Activated CD8-positive, alpha-beta memory T cell treated with anti-CD3 and anti-CD28 coated beads, Interleukin-2, amount 10 ng/mL, durations not matched to agents 7 days and 5 days (primary cell): ENCODE measurements at regions not wholly inside any gene's neighbourhood (a gene's known extent, or its start where the extent isn't known, plus 50 kb on each side); places are given as distances from the start of the nearest gene placed in this dataset.

Experiments used
- ATAC-seq: fragments of 150-1000 bp; cut with Tn5 transposase; one replicate; pipeline ENCODE4 v1.10.0; 2021; ENCODE audit warnings: moderate library complexity
- CTCF ChIA-PET: fragments of 350-600 bp; sonication (Branson Sonifier 250); formaldehyde crosslinking; loops from one replicate; lab custom pipeline; 2021; ENCODE audit warnings: antibody characterized with exemption; lab: Charles Lee
- DNase-seq: peaks from one replicate; pipeline ENCODE4 v3.0.0-alpha.2; 2020
- H3K27ac Mint-ChIP-seq: one replicate; pipeline ENCODE4 v1.8.0; 2021; ENCODE audit warnings: mild to moderate bottlenecking, mixed read lengths
- H3K27me3 Mint-ChIP-seq: one replicate; pipeline ENCODE4 v1.8.0; 2021; ENCODE audit warnings: mixed read lengths
- H3K36me3 Mint-ChIP-seq: one replicate; pipeline ENCODE4 v1.8.0; 2021; ENCODE audit warnings: mild to moderate bottlenecking, mixed read lengths
- H3K4me1 Mint-ChIP-seq: one replicate; pipeline ENCODE4 v1.8.0; 2021; ENCODE audit warnings: mixed read lengths
- H3K4me3 Mint-ChIP-seq: one replicate; pipeline ENCODE4 v1.8.0; 2021; ENCODE audit warnings: mild to moderate bottlenecking, moderate library complexity, mixed read lengths
- H3K9me3 Mint-ChIP-seq: one replicate; pipeline ENCODE4 v1.8.0; 2022; ENCODE audit warnings: low read depth, mixed read lengths

DNA sequence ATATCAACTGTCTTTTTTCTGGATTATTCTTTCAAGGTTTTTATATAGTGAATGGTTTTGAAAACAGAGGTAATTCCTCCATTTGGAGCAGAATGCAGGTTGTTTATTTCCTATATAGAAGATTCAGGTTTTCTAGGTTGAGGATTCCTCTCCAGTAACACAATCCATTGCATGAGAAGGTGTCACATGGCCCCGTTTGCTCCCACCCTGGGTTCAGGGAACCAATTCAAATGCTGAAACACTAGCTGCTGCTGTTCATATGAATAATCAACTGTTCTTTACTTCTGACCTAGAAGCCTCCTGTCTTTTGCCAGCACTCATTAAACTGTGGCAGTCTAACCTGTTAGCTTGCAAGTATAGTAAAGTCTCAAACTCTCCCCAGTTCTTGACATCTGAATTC, 1316.9 kb upstream of the TENM3 start:
- Mint-ChIP-seq H3K27ac (no peak overlapping the region), H3K9me3 (peaks cover 3% of the 10 kb centered on the region)
- CTCF ChIA-PET = no interaction called here

DNA sequence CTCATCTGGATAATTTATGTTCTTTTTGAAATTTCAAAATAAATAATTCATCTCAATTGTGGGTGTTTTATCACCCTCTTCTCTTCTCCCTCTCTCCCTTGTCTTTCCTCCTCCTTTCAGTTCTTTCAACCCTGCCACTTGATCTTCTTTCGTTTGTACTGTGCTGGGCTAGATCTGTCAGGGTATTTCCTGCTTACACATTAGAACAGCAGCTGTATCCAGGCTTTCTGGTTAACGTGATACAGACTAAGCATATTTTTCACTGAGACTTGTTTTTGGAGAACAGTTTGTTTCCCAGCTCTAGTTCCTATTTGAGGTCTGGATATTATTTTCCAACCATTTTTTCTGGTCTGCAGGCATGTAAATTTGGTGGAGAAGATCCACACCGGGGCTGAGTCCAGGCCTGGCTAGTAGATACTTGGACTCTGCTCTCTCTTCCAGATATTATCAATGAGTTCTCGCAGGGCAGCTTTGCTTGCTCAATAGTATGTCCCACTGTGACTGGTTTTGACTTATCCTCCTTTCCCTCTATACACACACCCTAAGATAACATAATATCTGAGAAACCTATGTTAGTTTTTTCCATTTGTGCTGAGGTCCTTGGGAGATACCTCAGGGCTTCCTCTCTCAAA, 1310.7 kb upstream of the TENM3 start:
- no peak overlapping the region for H3K4me3 Mint-ChIP-seq
- ATAC-seq (no peak), DNase-seq (no peak)
- CTCF ChIA-PET = no interaction called here
- H3K27me3 Mint-ChIP-seq = no peaks in the 10 kb centered on the region
- H3K4me1 Mint-ChIP-seq = no peaks in the 10 kb centered on the region
- H3K27ac Mint-ChIP-seq = no peak overlapping the region
- H3K9me3 Mint-ChIP-seq = peaks cover 6% of the 10 kb centered on the region
- H3K36me3 Mint-ChIP-seq = no peaks in the 10 kb centered on the region

More for the DNA sequence above, 1316.9 kb upstream of the TENM3 start:
- Mint-ChIP-seq H3K36me3 (no peaks in the 10 kb centered on the region), H3K4me1 (no peaks in the 10 kb centered on the region), H3K27me3 (no peaks in the 10 kb centered on the region), H3K4me3 (no peak overlapping the region)
- DNase-seq (no peak), ATAC-seq (no peak)

DNA sequence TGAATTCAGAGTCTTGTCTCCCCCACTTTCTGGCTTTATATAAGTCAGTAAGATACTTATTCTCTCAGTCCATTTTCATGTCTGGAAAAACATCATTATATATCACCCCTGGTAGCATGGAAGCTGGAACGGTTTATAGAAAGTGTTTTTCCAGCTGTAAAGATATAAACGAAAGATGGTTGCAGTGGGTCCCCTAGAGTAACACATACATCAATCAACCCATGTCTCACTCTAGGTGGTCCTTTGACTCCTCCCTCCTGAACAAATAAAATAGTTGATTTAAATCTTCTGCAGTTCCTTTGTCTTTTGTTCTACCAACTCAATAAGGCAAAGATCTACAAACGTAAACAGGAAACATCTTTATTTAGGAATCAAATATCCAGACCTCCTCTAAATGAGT, 1306.1 kb upstream of the TENM3 start:
- Mint-ChIP-seq H3K27ac (no peak overlapping the region), H3K27me3 (no peaks in the 10 kb centered on the region), H3K9me3 (peaks cover 6% of the 10 kb centered on the region), H3K4me1 (no peaks in the 10 kb centered on the region), H3K4me3 (no peak overlapping the region), H3K36me3 (no peaks in the 10 kb centered on the region)
- DNase-seq (no peak), ATAC-seq (no peak)
- CTCF ChIA-PET = no interaction called here

DNA sequence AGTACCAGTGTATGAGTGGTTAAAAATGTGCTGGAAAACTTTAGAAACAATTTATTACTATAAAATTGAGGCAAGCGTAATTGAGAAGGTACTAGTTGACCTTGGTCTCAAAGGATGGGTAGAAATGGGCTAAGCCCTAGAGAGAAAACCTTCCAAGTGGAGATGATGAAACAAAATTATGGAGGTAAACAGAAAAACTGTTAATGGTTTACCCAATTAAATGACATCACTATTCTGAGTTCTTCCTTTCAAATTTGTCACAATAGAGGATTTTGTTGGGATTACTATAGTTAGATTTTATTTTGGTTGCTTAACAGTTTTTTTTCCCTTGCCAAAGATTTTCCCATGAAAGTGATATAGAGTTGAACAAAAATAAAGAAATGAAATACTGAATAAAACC, 1302.5 kb upstream of the TENM3 start:
- DNase-seq (no peak), ATAC-seq (no peak)
- CTCF ChIA-PET = no interaction called here
- H3K4me3 Mint-ChIP-seq = no peak overlapping the region
- no peaks in the 10 kb centered on the region for H3K4me1 Mint-ChIP-seq
- no peaks in the 10 kb centered on the region for H3K27me3 Mint-ChIP-seq
- no peak overlapping the region for H3K27ac Mint-ChIP-seq
- peaks cover 6% of the 10 kb centered on the region for H3K9me3 Mint-ChIP-seq
- H3K36me3 Mint-ChIP-seq = no peaks in the 10 kb centered on the region

DNA sequence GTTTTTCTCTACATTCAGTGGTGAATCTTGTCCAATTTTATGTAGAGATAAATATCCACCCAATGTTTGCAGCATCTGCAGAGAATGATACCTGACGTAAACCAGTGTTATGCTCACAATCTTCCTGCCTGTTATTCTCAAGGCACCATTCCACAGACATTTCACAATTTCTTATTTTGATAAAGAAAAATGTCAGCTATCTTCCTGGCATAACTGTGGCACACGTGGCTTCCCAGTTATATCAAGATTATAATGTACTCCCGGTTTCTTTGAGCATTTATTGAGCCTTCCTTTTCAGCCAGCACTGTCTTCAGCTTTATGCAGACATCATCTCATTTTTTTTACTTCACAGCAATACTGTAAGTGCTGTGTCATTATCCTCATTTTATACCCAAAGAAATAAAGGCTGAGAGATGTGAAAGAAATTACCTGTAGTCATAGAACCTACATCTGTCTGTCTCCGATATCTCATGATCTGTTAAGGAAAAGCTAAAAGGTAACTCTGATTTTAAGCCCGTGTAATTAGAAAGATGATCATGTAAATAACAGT, 1300.8 kb upstream of the TENM3 start:
- DNase-seq (no peak), ATAC-seq (no peak)
- CTCF ChIA-PET = interaction anchor here (0.8 kb wide), 1 partner anchor 1333 kb away, joined by 3 read pairs; no protein-coding TSS in a partner anchor
- Mint-ChIP-seq H3K36me3 (no peaks in the 10 kb centered on the region), H3K9me3 (no peaks in the 10 kb centered on the region), H3K4me1 (no peaks in the 10 kb centered on the region), H3K27me3 (no peaks in the 10 kb centered on the region), H3K4me3 (no peak overlapping the region), H3K27ac (no peak overlapping the region)

DNA sequence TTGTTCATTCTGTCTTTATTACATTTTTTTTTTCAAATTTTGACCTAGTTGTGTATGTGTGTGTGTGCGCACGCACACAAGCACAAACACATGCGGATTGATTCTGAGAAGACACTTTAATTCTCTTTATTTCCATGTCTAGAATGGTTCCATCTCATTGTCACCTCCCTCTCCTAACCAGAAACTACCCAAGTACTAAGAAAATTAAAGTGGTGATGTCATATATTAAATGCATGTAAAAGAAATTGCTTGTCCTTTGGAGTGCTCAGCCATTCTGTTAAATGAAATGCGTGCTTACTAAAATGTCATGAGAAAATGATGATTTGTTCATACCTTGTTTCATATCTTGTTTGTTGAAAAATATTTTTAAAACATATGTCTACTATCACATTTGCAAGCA, 1297.0 kb upstream of the TENM3 start:
- Mint-ChIP-seq H3K4me1 (no peaks in the 10 kb centered on the region), H3K9me3 (peaks cover 3% of the 10 kb centered on the region), H3K27ac (no peak overlapping the region), H3K27me3 (no peaks in the 10 kb centered on the region), H3K36me3 (no peaks in the 10 kb centered on the region), H3K4me3 (no peak overlapping the region)
- ATAC-seq (no peak), DNase-seq (no peak)
- CTCF ChIA-PET = no interaction called here

DNA sequence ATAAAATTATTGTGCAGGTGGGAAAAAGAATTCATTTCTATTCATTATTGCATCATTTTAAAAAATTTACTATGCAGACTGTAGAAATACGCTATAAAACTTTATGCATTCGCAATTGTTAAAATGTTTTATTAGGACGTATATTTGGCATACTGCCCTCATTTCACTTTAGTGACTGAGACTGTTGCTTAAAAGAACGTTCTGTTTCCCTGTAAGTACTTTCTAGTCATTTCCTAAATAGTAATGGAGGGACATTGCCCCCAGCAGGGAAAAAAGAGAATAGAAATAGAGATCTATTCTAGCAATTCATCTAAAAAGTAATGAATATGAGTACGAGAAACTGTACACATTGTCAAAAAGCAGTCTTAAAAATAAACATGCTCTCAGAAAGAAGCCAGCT, 1295.8 kb upstream of the TENM3 start:
- ATAC-seq = no peak
- no peak for DNase-seq
- peaks cover 3% of the 10 kb centered on the region for H3K9me3 Mint-ChIP-seq
- no peaks in the 10 kb centered on the region for H3K27me3 Mint-ChIP-seq
- CTCF ChIA-PET = no interaction called here
- no peaks in the 10 kb centered on the region for H3K36me3 Mint-ChIP-seq
- no peak overlapping the region for H3K27ac Mint-ChIP-seq
- no peak overlapping the region for H3K4me3 Mint-ChIP-seq
- H3K4me1 Mint-ChIP-seq = no peaks in the 10 kb centered on the region

DNA sequence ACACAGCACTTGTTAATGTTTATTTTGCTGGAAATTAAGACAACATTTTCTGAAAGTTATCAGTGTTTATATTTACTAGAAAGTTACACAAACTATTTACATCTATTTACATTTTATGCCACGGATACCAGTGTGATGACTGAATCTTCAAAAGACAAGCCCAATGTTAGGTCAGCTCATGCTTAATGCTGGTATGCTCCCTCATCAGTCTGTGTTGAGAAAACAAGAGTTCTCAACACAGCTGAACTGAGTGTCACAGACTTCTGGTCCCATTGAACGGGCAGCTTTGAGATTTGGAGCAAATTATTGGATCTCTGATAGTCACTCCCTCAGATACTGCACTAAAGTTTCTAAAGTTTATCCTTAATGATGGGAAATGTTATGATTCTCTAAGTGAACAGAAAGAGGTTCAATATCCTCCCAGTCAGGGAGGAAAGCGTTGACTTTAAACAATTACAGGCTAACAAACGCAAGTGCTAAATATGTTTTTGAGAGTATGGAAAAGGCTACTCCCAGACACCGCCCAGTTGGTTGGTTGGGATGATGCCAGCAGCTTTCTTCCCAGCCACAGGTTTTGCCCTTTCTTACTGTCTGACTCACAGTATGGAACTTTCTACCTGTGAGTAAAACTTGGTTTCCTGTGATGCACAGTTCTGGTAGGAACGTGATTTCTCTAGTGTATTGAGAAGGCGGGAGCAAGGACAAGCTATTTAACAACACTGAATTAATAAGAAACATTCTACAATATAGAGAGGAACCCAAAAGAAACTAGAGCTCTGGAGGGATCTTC, 1293.6 kb upstream of the TENM3 start:
- no peak for DNase-seq
- CTCF ChIA-PET = no interaction called here
- no peaks in the 10 kb centered on the region for H3K36me3 Mint-ChIP-seq
- H3K4me1 Mint-ChIP-seq = no peaks in the 10 kb centered on the region
- H3K27ac Mint-ChIP-seq = no peak overlapping the region
- no peaks in the 10 kb centered on the region for H3K27me3 Mint-ChIP-seq
- H3K4me3 Mint-ChIP-seq = no peak overlapping the region
- H3K9me3 Mint-ChIP-seq = peaks cover 3% of the 10 kb centered on the region
- no peak for ATAC-seq

DNA sequence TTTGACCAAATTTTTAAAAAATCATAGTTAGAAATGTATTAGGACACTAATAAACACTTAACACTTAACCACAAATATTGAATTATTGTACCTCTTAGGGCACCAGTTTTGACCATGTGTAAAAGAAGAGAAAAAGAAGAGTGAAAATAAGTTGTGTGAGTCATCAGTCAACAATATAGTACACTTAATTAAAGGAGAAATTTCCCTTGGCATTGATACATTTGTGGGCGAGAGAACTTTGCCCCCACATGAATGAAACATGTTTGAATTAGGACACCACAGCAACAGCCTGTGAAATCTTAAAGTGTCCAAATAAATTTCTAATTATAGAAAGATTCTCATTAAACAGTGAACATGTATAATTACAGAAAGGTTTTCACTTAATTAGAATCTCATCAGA, 1292.8 kb upstream of the TENM3 start:
- H3K27me3 Mint-ChIP-seq = no peaks in the 10 kb centered on the region
- no peak for ATAC-seq
- H3K4me3 Mint-ChIP-seq = no peak overlapping the region
- no peaks in the 10 kb centered on the region for H3K36me3 Mint-ChIP-seq
- H3K4me1 Mint-ChIP-seq = no peaks in the 10 kb centered on the region
- CTCF ChIA-PET = no interaction called here
- peaks cover 3% of the 10 kb centered on the region for H3K9me3 Mint-ChIP-seq
- no peak for DNase-seq
- no peak overlapping the region for H3K27ac Mint-ChIP-seq

DNA sequence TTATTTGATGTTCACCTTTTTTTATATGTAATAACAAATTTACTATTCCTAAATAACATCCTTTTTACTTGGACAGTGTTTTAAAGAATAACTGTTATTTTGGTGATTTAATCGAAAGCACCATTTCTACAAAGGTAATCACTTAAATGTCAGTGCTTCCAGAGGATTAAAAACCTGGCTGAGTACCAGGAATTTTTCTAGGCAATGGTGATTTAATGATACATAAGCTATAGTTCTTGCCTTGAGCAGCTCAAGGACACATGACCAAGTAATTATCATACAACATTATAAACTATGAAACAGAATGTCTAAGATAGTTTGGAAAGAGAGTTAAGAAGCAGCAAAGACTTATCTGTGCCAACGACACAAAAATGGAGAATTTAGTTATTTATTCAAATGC, 1291.9 kb upstream of the TENM3 start:
- H3K27me3 Mint-ChIP-seq = no peaks in the 10 kb centered on the region
- DNase-seq = no peak
- CTCF ChIA-PET = no interaction called here
- H3K4me1 Mint-ChIP-seq = no peaks in the 10 kb centered on the region
- no peaks in the 10 kb centered on the region for H3K36me3 Mint-ChIP-seq
- H3K4me3 Mint-ChIP-seq = no peak overlapping the region
- H3K27ac Mint-ChIP-seq = no peak overlapping the region
- no peak for ATAC-seq
- peaks cover 3% of the 10 kb centered on the region for H3K9me3 Mint-ChIP-seq

DNA sequence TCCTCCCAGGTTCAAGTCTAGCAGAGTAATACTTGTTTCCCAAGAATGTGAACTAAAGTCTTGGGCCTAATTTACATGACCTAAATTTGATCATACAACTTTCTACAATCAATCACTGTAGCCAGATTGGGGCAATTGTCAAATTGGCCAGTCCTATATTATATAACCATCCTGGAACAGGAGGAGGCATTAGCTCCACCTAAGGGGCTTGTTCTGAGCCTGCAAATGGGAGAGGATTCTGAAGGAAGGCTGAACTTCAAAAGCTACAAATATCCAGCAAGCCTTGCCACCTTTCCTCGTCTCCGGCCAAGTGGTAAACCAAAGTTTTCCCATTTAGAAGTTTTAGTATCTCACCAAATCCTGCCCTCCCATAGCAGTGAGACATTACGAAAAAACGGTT, 1289.6 kb upstream of the TENM3 start:
- no peak for DNase-seq
- H3K27ac Mint-ChIP-seq = no peak overlapping the region
- no peak for ATAC-seq
- CTCF ChIA-PET = no interaction called here
- no peaks in the 10 kb centered on the region for H3K27me3 Mint-ChIP-seq
- peaks cover 3% of the 10 kb centered on the region for H3K9me3 Mint-ChIP-seq
- H3K4me1 Mint-ChIP-seq = no peaks in the 10 kb centered on the region
- no peaks in the 10 kb centered on the region for H3K36me3 Mint-ChIP-seq
- no peak overlapping the region for H3K4me3 Mint-ChIP-seq

DNA sequence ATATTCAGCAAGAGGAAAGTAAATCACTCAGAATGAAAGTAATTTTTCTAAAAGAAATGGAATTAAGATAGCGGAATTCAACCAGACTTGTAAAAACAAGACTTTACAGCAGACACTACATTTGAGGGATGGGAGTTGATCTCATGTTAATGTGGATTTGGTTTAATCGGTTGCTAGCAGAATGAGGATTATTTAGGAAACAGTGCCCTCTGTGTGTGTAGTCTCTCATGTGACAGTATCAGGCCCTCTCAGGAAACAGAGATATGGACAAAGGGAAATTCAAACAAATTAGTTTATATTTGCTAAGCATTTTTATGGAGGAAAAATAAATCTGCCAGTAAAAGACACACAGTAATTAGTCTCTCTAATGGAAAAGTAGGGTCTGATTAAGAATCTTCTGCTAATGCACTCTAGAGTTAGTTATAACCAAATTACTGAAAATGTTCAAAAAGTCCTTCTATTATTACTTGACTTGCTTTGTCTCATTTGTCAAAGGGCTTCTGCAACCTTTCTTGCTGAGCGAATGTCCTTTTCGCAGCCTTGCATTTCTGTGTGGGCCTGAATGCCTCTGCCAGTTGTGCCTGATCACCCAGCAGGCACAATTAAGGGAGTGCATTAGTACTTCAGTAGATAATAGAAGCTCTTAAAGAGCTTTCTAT, 1282.3 kb upstream of the TENM3 start:
- Mint-ChIP-seq H3K4me3 (no peak overlapping the region), H3K36me3 (no peaks in the 10 kb centered on the region), H3K27me3 (no peaks in the 10 kb centered on the region), H3K9me3 (no peaks in the 10 kb centered on the region), H3K4me1 (no peaks in the 10 kb centered on the region), H3K27ac (no peak overlapping the region)
- ATAC-seq (no peak), DNase-seq (no peak)
- CTCF ChIA-PET = no interaction called here

DNA sequence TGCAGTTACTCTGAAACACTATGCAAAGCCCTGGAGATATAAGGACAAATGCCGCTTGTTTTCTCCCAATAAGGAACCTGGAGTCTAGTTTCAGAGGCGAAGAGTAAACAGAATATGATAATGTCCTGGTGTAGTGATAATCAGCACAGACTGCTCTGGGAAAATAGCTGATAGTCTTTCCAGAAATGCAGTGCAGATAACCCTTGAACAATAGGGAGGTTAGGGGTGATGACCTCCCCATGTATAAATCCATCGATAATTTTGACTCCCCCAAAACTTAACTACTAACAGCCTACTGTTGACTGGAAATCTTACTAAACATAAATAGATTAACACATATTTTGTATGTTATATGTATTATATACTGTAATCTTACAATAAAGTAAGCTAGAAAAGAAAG, 1280.9 kb upstream of the TENM3 start:
- CTCF ChIA-PET = no interaction called here
- Mint-ChIP-seq H3K4me1 (no peaks in the 10 kb centered on the region), H3K27ac (no peak overlapping the region), H3K27me3 (no peaks in the 10 kb centered on the region), H3K9me3 (no peaks in the 10 kb centered on the region), H3K36me3 (no peaks in the 10 kb centered on the region), H3K4me3 (no peak overlapping the region)
- DNase-seq (no peak), ATAC-seq (no peak)

DNA sequence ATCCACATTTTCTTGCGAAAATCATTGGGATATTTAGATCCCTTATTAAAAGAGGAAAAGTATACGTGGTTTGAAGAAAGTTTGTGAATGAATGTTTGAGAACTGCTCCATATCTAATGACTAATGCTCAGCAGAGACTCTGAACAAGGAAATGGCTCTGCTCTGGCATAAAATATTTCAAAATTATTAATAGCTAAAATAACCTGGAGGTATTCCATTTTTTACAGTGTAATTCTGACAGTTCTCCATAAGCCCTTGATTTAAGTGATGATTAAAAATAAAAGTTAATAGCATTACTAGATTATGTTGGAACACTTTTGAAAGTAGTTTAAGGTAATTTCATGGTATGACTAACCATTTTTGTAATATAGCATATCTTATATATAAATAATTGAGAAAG, 1276.9 kb upstream of the TENM3 start:
- no peak for DNase-seq
- no peaks in the 10 kb centered on the region for H3K9me3 Mint-ChIP-seq
- H3K4me1 Mint-ChIP-seq = no peaks in the 10 kb centered on the region
- no peaks in the 10 kb centered on the region for H3K36me3 Mint-ChIP-seq
- H3K27me3 Mint-ChIP-seq = no peaks in the 10 kb centered on the region
- no peak overlapping the region for H3K4me3 Mint-ChIP-seq
- no peak for ATAC-seq
- H3K27ac Mint-ChIP-seq = no peak overlapping the region
- CTCF ChIA-PET = no interaction called here
